ENCODE measurements at regions not wholly inside any gene's neighbourhood (a gene's known extent, or its start where the extent isn't known, plus 50 kb on each side); places are given as distances from the start of the nearest gene placed in this dataset.

GRCh38 chr22:47762141-47762540 is 999.7 kb downstream of the TBC1D22A start:
- Histone ChIP-seq H3K4me1 (no peaks in the 10 kb centered on the region), H4K20me1 (no peaks in the 10 kb centered on the region), H3K27ac (no peak overlapping the region), H3K36me3 (no peaks in the 10 kb centered on the region), H3K9ac (no peak overlapping the region), H3K27me3 (no peaks in the 10 kb centered on the region), H3K9me3 (replicated peaks in 1 of 11) (peaks cover 0 to 7% (median 2%) of the 10 kb centered on the region in 11 experiments; a peak in 9 of 22 replicates), H3K4me3 (no peak overlapping the region), H3K4me2 (no peak overlapping the region)
- TF ChIP-seq Cebpa-rat (IDR thresholded peaks at IDR 0.05), result no peak

GRCh38 chr22:47759909-47760308 is 997.5 kb downstream of the TBC1D22A start:
- H3K9ac ChIP-seq, result no peak overlapping the region
- no peaks in the 10 kb centered on the region for H4K20me1 ChIP-seq
- no peaks in the 10 kb centered on the region for H3K4me1 ChIP-seq
- peaks cover 0 to 14% (median 6%) of the 10 kb centered on the region in 11 experiments; a peak in 9 of 22 replicates for H3K9me3 ChIP-seq (replicated peaks in 1 of 11)
- no peak overlapping the region for H3K4me3 ChIP-seq
- no peaks in the 10 kb centered on the region for H3K27me3 ChIP-seq
- no peaks in the 10 kb centered on the region for H3K36me3 ChIP-seq
- no peak overlapping the region for H3K27ac ChIP-seq
- no peak overlapping the region for H3K4me2 ChIP-seq
- no peak for TF ChIP-seq Cebpa-rat (IDR thresholded peaks at IDR 0.05)

GRCh38 chr22:47757741-47758140 is 995.3 kb downstream of the TBC1D22A start:
- Histone ChIP-seq H3K9me3 (replicated peaks in 1 of 11) (peaks cover 0 to 14% (median 6%) of the 10 kb centered on the region in 11 experiments; a peak in 9 of 22 replicates), H3K27me3 (no peaks in the 10 kb centered on the region), H3K4me3 (no peak overlapping the region), H3K9ac (no peak overlapping the region), H3K36me3 (no peaks in the 10 kb centered on the region), H3K4me2 (no peak overlapping the region), H3K27ac (no peak overlapping the region), H3K4me1 (no peaks in the 10 kb centered on the region), H4K20me1 (no peaks in the 10 kb centered on the region)
- TF ChIP-seq Cebpa-rat (IDR thresholded peaks at IDR 0.05), result no peak

GRCh38 chr22:47750086-47750485 is 987.6 kb downstream of the TBC1D22A start:
- no peaks in the 10 kb centered on the region for H4K20me1 ChIP-seq
- no peak for TF ChIP-seq Cebpa-rat (IDR thresholded peaks at IDR 0.05)
- H3K27ac ChIP-seq, result no peak overlapping the region
- no peaks in the 10 kb centered on the region for H3K9me3 ChIP-seq (replicated peaks in 1 of 11)
- no peak overlapping the region for H3K4me3 ChIP-seq
- no peaks in the 10 kb centered on the region for H3K36me3 ChIP-seq
- no peak overlapping the region for H3K4me2 ChIP-seq
- H3K9ac ChIP-seq, result no peak overlapping the region
- no peaks in the 10 kb centered on the region for H3K4me1 ChIP-seq
- H3K27me3 ChIP-seq, result no peaks in the 10 kb centered on the region

DNA sequence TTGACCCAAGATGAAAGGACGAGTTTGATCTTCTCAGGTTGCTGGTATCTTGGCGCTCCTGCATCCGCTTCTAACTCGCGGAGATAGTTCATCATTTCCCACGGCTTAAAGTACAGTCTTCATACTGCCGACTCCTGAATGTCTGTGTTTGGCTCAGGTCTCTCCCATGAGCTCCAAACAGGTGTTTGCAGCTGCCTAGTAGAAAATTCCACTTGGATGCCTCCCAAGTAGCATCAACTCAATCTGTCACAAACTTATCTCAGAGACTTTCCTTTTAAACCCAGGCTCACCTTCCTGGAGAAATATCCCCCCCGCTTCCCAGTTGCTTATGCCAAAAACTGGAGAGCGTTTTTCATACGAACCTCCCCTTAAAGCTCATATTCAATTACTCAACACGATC is 986.5 kb downstream of the TBC1D22A start:
- H3K4me3 ChIP-seq, result no peak overlapping the region
- H3K27me3 ChIP-seq, result no peaks in the 10 kb centered on the region
- 0 out of 20 replicates have a peak, but pooled peaks cover 0 to 1% (median 0%) of the 10 kb centered on the region in 10 experiments for H3K4me1 ChIP-seq
- H3K4me2 ChIP-seq, result no peak overlapping the region
- H3K27ac ChIP-seq, result no peak overlapping the region
- H3K9me3 ChIP-seq (replicated peaks in 1 of 11), result no peaks in the 10 kb centered on the region
- no peaks in the 10 kb centered on the region for H4K20me1 ChIP-seq
- no peak for TF ChIP-seq Cebpa-rat (IDR thresholded peaks at IDR 0.05)
- H3K36me3 ChIP-seq, result no peaks in the 10 kb centered on the region
- no peak overlapping the region for H3K9ac ChIP-seq

DNA sequence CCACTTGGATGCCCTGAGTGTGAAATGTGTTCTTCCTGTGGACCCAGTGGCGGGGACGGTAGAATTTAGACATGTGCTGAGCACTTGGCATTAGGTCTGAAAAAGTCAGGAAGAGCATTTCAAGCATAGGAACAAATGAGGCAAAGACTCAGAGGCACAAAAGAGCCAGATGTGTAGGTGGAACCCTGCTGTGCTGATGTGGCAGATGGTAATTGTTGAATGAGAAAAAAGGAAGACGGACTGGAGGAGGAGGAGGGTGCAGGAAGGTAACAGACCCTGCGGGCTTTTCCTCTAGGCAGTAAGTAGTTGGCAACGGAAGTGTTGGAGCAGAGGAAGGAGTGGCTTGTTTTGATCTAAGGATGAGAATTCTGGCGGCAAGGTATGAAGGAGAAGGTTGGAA is 985.8 kb downstream of the TBC1D22A start:
- Histone ChIP-seq H3K27me3 (no peaks in the 10 kb centered on the region), H3K27ac (no peak overlapping the region), H3K9me3 (replicated peaks in 1 of 11) (no peaks in the 10 kb centered on the region), H3K4me3 (no peak overlapping the region), H3K4me2 (no peak overlapping the region), H3K9ac (no peak overlapping the region), H3K36me3 (no peaks in the 10 kb centered on the region), H4K20me1 (no peaks in the 10 kb centered on the region), H3K4me1 (0 out of 20 replicates have a peak, but pooled peaks cover 0 to 6% (median 0%) of the 10 kb centered on the region in 10 experiments)
- no peak for TF ChIP-seq Cebpa-rat (IDR thresholded peaks at IDR 0.05)

DNA sequence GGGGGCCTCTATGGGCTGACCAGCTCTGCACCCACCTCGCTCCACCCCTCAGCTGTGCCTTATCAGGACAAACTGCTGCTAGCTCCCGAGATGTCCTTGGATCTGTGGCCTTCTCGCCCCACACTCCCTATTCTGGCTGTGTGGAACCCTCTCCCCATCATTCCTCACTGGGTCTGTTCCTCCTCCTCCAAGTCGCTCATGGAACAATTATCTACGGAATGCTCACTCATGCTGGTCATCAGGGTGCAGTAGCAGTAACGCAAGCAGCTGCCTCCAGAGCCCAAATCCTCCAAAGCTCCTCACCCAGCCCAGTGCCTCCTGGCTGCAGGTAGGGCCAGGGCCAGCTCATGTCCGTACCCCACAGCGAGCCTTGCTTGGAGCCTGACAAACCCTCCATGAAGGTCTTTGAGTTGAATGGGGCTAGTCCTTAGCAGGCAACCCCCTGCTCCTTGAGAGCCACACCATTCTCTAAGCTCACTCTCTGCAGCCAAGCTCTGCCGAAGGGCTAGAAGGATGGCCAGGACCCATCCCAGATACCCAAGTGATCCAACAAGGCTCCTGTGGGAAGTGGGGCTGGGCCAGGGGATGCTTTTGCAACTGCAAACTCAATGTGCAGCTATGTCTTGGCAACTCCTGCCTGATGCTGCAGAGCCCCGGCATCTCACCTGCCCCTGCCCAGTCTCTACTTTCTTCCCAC is 977.8 kb downstream of the TBC1D22A start:
- no peak for TF ChIP-seq Cebpa-rat (IDR thresholded peaks at IDR 0.05)
- no peak overlapping the region for H3K9ac ChIP-seq
- no peak overlapping the region for H3K27ac ChIP-seq
- H3K4me1 ChIP-seq, result peaks cover 0 to 15% (median 10%) of the 10 kb centered on the region in 10 experiments; a peak in 12 of 20 replicates
- H3K36me3 ChIP-seq, result no peaks in the 10 kb centered on the region
- no peaks in the 10 kb centered on the region for H3K9me3 ChIP-seq (replicated peaks in 1 of 11)
- no peaks in the 10 kb centered on the region; a peak in 2 of 22 replicates for H4K20me1 ChIP-seq
- peak overlapping the region in 5 of 11 experiments; percentile 28 to 52 (median 37); a peak in 6 of 22 replicates for H3K4me2 ChIP-seq
- H3K27me3 ChIP-seq, result no peaks in the 10 kb centered on the region
- no peak overlapping the region for H3K4me3 ChIP-seq

DNA sequence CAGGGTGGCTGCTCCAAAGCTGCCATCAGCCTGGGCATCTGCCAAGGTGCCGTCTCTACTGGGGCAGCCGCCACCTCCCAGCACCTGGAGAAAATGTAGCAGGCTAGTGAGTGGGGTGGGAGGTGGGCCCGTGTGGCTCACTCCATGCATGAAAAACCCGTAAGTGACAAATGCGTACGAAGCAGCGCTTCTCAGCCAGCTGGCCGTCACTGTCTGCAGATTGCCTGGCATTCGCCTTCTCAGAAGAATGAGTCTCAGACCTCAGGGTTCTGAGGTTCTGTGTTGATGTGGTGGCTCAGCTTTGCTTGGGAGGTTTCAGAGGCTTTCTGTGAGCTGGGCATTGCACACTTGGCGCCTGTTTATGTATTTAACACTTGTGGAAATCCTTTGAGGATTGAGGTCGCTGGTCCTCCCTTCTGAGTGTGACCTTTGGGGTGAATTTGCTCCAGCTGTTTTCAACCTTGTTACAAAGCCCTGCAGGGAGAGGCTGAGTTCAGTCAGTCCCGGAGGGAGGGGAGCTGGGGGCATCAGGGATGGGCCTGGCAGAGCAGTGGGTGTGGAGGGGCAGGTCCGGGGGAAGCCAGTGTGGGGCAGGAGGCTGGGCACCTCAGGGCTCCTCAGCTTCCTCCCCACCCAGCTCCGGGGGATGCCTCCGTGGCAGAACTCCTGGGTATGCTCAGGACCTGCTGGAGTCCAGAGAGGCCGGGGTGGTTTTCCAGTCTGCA is 977.0 kb downstream of the TBC1D22A start:
- Histone ChIP-seq H3K9ac (no peak overlapping the region), H3K4me3 (no peak overlapping the region), H3K27me3 (no peaks in the 10 kb centered on the region), H3K9me3 (replicated peaks in 1 of 11) (no peaks in the 10 kb centered on the region), H3K4me2 (peak overlapping the region in 7 of 11 experiments; percentile 14 to 52 (median 36); a peak in 12 of 22 replicates), H3K36me3 (no peaks in the 10 kb centered on the region), H3K4me1 (peaks cover 0 to 15% (median 10%) of the 10 kb centered on the region in 10 experiments; a peak in 12 of 20 replicates), H4K20me1 (no peaks in the 10 kb centered on the region; a peak in 2 of 22 replicates), H3K27ac (no peak overlapping the region)
- TF ChIP-seq Cebpa-rat (IDR thresholded peaks at IDR 0.05), result no peak

- H3K4me3 ChIP-seq, result no peak overlapping the region
- H3K9me3 ChIP-seq (replicated peaks in 1 of 11), result no peaks in the 10 kb centered on the region
- H3K9ac ChIP-seq, result no peak overlapping the region
- no peaks in the 10 kb centered on the region for H3K36me3 ChIP-seq
- H3K27me3 ChIP-seq, result no peaks in the 10 kb centered on the region
- H3K4me1 ChIP-seq, result peaks cover 0 to 15% (median 10%) of the 10 kb centered on the region in 10 experiments; a peak in 12 of 20 replicates
- peak overlapping the region in 1 of 11 experiments; percentile 37; a peak in 1 of 22 replicates for H3K4me2 ChIP-seq
- no peak overlapping the region for H3K27ac ChIP-seq
- TF ChIP-seq Cebpa-rat (IDR thresholded peaks at IDR 0.05), result no peak
- H4K20me1 ChIP-seq, result no peaks in the 10 kb centered on the region; a peak in 2 of 22 replicates
These were observed 976.1 kb downstream of the TBC1D22A start for GRCh38 chr22:47738472-47739013.
